IMR-90 (cell line): ENCODE measurements at regions not wholly inside any gene's neighbourhood (a gene's known extent, or its start where the extent isn't known, plus 50 kb on each side); places are given as distances from the start of the nearest gene placed in this dataset.

Source experiments
- ATAC-seq: fragments of 200-7000 bp; cut with Tn5 transposase; 2 replicates; pipeline ENCODE4 v1.9.1; 2020; ENCODE audit warnings: low read depth, mild to moderate bottlenecking, moderate library complexity
- BruUV-seq: library from RNA; stranded (reverse); fragments of 400-500 nt; replicated peaks from 2 replicates; lab custom pipeline; 2021; lab: Mats Ljungman, UMichigan
- CTCF ChIA-PET: fragments of 300-600 bp; formaldehyde crosslinking; extraction: SDS; loops from one replicate; lab custom pipeline; 2021; ENCODE audit warnings: antibody characterized with exemption; lab: Yijun Ruan, JAX
- POLR2A ChIA-PET: fragments of 300-600 bp; sonication (Branson Sonifier 250); formaldehyde crosslinking; loops from one replicate; lab custom pipeline; 2022; ENCODE audit warnings: antibody characterized with exemption; ENCODE audit not compliant: unreplicated experiment; lab: Charles Lee
- DNase-seq: peaks from one replicate; pipeline ENCODE4 v3.0.0; 2013
- H2AFZ ChIP-seq: replicated peaks from 2 replicates; pipeline ENCODE3; 2013; ENCODE audit warnings: low read length, mild to moderate bottlenecking; ENCODE audit not compliant: poor library complexity
- H2AK5ac ChIP-seq: 2 replicates; pipeline ENCODE4 v1.6.1; 2013; ENCODE audit warnings: low read depth, low read length, inconsistent platforms
- H2AK9ac ChIP-seq: replicated peaks from 2 replicates; pipeline ENCODE3; 2013; ENCODE audit warnings: mild to moderate bottlenecking, low read depth, low read length, moderate library complexity; ENCODE audit not compliant: poor library complexity
- H2BK120ac ChIP-seq: 2 replicates; pipeline ENCODE4 v1.6.1; 2013; ENCODE audit warnings: low read depth, low read length, inconsistent platforms
- H2BK15ac ChIP-seq: 3 replicates; pipeline ENCODE4 v1.6.1; 2013; ENCODE audit warnings: low read depth, low read length, inconsistent platforms
- H2BK20ac ChIP-seq: 2 replicates; pipeline ENCODE4 v1.6.1; 2013; ENCODE audit warnings: low read depth, mild to moderate bottlenecking, inconsistent platforms, low read length, moderate library complexity
- H2BK5ac ChIP-seq: 2 replicates; pipeline ENCODE4 v1.6.1; 2013; ENCODE audit warnings: mild to moderate bottlenecking, low read depth, low read length, inconsistent platforms; ENCODE audit not compliant: poor library complexity, severe bottlenecking
- H3K14ac ChIP-seq: replicated peaks from 2 replicates; pipeline ENCODE4 v1.6.1; 2013; ENCODE audit warnings: low read depth, low read length, inconsistent platforms
- H3K18ac ChIP-seq: 2 replicates; pipeline ENCODE4 v1.6.1; 2013; ENCODE audit warnings: low read depth, low read length, control low read depth
- H3K23ac ChIP-seq: 2 replicates; pipeline ENCODE4 v1.6.1; 2013; ENCODE audit warnings: low read depth, low read length, inconsistent platforms
- H3K27ac ChIP-seq: 2 replicates; pipeline ENCODE4 v1.5.1; 2013; ENCODE audit warnings: mild to moderate bottlenecking, control low read depth, low read length; ENCODE audit not compliant: insufficient read depth
- H3K27me3 ChIP-seq: 2 replicates; pipeline ENCODE4 v1.6.1; 2013; ENCODE audit warnings: low read length; ENCODE audit not compliant: control insufficient read depth, insufficient read depth
- H3K36me3 ChIP-seq: 2 replicates; pipeline ENCODE4 v1.6.1; 2013; ENCODE audit warnings: low read length, mixed read lengths; ENCODE audit not compliant: control insufficient read depth, insufficient read depth
- H3K4ac ChIP-seq: 2 replicates; pipeline ENCODE4 v1.6.1; 2013; ENCODE audit warnings: low read depth, low read length, inconsistent platforms
- H3K4me1 ChIP-seq: 2 replicates; pipeline ENCODE4 v1.6.1; 2013; ENCODE audit warnings: low read length, mixed read lengths; ENCODE audit not compliant: control insufficient read depth, insufficient read depth
- H3K4me2 ChIP-seq: 2 replicates; pipeline ENCODE4 v1.6.1; 2013; ENCODE audit warnings: low read depth, mild to moderate bottlenecking, control low read depth, low read length, moderate library complexity
- H3K4me3 ChIP-seq: 2 replicates; pipeline ENCODE4 v1.5.1; 2013; ENCODE audit warnings: low read depth, mild to moderate bottlenecking, control low read depth, low read length, moderate library complexity; ENCODE audit not compliant: insufficient read depth
- H3K56ac ChIP-seq: 2 replicates; pipeline ENCODE4 v1.6.1; 2013; ENCODE audit warnings: low read length, inconsistent platforms; ENCODE audit not compliant: insufficient read depth; ENCODE audit errors: extremely low read depth
- H3K79me1 ChIP-seq, 2 experiments: 2 replicates each; pipeline ENCODE4 v1.6.1; 2013; ENCODE audit warnings: low read length in 2 of 2, inconsistent platforms in 1 of 2, low read depth in 1 of 2
- H3K9ac ChIP-seq: 2 replicates; pipeline ENCODE4 v1.6.1; 2013; ENCODE audit warnings: low read depth, low read length, control low read depth
- H3K9me1 ChIP-seq: 2 replicates; pipeline ENCODE4 v1.6.1; 2013; ENCODE audit warnings: low read length, inconsistent platforms; ENCODE audit not compliant: insufficient read depth
- H3K9me3 ChIP-seq: 2 replicates; pipeline ENCODE4 v1.6.1; 2013; ENCODE audit warnings: low read length; ENCODE audit not compliant: control insufficient read depth, insufficient read depth
- H4K20me1 ChIP-seq: 2 replicates; pipeline ENCODE4 v1.6.1; 2013; ENCODE audit warnings: low read length, inconsistent platforms; ENCODE audit not compliant: insufficient read depth
- H4K5ac ChIP-seq: 2 replicates; pipeline ENCODE4 v1.6.1; 2013; ENCODE audit warnings: mild to moderate bottlenecking, low read depth, low read length, control low read depth
- H4K8ac ChIP-seq, 2 experiments: 2 replicates each; pipeline ENCODE4 v1.6.1; 2013; ENCODE audit warnings: low read depth in 2 of 2, low read length in 2 of 2, control low read depth in 1 of 2, inconsistent platforms in 1 of 2
- H4K91ac ChIP-seq: 2 replicates; pipeline ENCODE4 v1.6.1; 2013; ENCODE audit warnings: low read depth, low read length, inconsistent platforms; ENCODE audit not compliant: insufficient read depth
- CEBPB ChIP-seq: IDR thresholded peaks from 2 replicates; pipeline ENCODE4 v1.6.1; 2012; ENCODE audit warnings: low read depth, low read length, improper control_type of control experiment
- CHD1 ChIP-seq: IDR thresholded peaks from 2 replicates; pipeline ENCODE4 v1.6.1; 2012; ENCODE audit warnings: low read depth, low read length, improper control_type of control experiment
- CTCF ChIP-seq: conservative IDR thresholded peaks from 2 replicates; pipeline ENCODE4 v1.5.1; 2012; ENCODE audit warnings: mild to moderate bottlenecking, low read depth, low read length, improper control_type of control experiment
- MXI1 ChIP-seq: IDR thresholded peaks from 2 replicates; pipeline ENCODE4 v1.6.1; 2012; ENCODE audit warnings: low read depth, mild to moderate bottlenecking, low read length, moderate library complexity, borderline replicate concordance
- RFX5 ChIP-seq: IDR thresholded peaks from 2 replicates; pipeline ENCODE4 v1.8.0; 2012; ENCODE audit warnings: low read depth, mild to moderate bottlenecking, low read length, moderate library complexity
- USF2 ChIP-seq: fragments of 150-350 bp; IDR thresholded peaks from 2 replicates; pipeline ENCODE4 v1.6.1; 2017; ENCODE audit warnings: mild to moderate bottlenecking, antibody characterized with exemption, low read length, low read depth
- WGBS, 2 experiments: methylation state at CpG; one replicate each; pipeline versions ENCODE4 v1.1.5 to v1.1.7; 2013; ENCODE audit warnings: missing lambda C conversion rate in 2 of 2; ENCODE audit not compliant: insufficient read length in 1 of 2; ENCODE audit errors: extremely low coverage in 2 of 2; 5-methylcytosine and 5-hydroxymethylcytosine counted together
- dilution Hi-C: fragments of 300-500 bp; cut with HindIII; formaldehyde crosslinking; loops from one replicate; pipeline ENCODE4 v1.14.3; 2018; ENCODE audit warnings: low sequenced_read_pairs; ENCODE audit not compliant: unreplicated experiment
- in situ Hi-C: fragments of 300-500 bp; cut with MboI; formaldehyde crosslinking; loops from 3 replicates; pipeline ENCODE4 v1.14.3; 2019; ENCODE audit warnings: low sequenced_read_pairs, inconsistent platforms, mixed read lengths
- intact Hi-C: fragments of 100-400 bp; cut with micrococcal nuclease; formaldehyde crosslinking; loops from 2 replicates; pipeline ENCODE4 v1.10.0; 2022

- ChIA-PET POLR2A (no interaction called here), CTCF (interaction anchor here (0.9 kb wide), 1 partner anchor 11 kb away, joined by 3 read pairs; no protein-coding TSS in a partner anchor)
- no peak for TF ChIP-seq MXI1
- no peak for TF ChIP-seq USF2
- no peak for TF ChIP-seq CHD1
- no peak for TF ChIP-seq CEBPB
- no peak for TF ChIP-seq RFX5
- no peak for TF ChIP-seq CTCF
- no peak for DNase-seq
- H3K4ac ChIP-seq: no peak overlapping the region
- no peak overlapping the region for H4K5ac ChIP-seq
- no peak overlapping the region for H3K23ac ChIP-seq
- 87% methylated on average over 11 of the region's 21 CpGs; no CpG with 5 or more reads in 1 of the 2 experiments for WGBS, 2 experiments
- H2AFZ ChIP-seq: no peak overlapping the region
- H3K27ac ChIP-seq: no peak overlapping the region
- H4K91ac ChIP-seq: no peak overlapping the region
- no peak overlapping the region for H2AK9ac ChIP-seq
- H2AK5ac ChIP-seq: no peak overlapping the region
- no peak overlapping the region for H3K9ac ChIP-seq
- H3K79me1 ChIP-seq: no peaks in the 10 kb centered on the region
- BruUV-seq: no TSS peak
- H3K9me3 ChIP-seq: no peaks in the 10 kb centered on the region
- H3K14ac ChIP-seq: no peak overlapping the region
- no peak overlapping the region for H2BK20ac ChIP-seq
- no peak overlapping the region for H4K8ac ChIP-seq
- no peak overlapping the region for H3K56ac ChIP-seq
- no peak overlapping the region for H3K4me3 ChIP-seq
- peaks cover 6% of the 10 kb centered on the region; the same call in 1 of the 2 replicates for H3K4me1 ChIP-seq
- in situ Hi-C loops: no loop called here
- dilution Hi-C loops: no loop called here
- H3K9me1 ChIP-seq: peaks cover 8% of the 10 kb centered on the region; the same call in 1 of the 2 replicates
- no peak overlapping the region for H3K4me2 ChIP-seq
- H3K36me3 ChIP-seq: no peaks in the 10 kb centered on the region
- ATAC-seq: no peak
- H2BK120ac ChIP-seq: no peak overlapping the region
- H4K20me1 ChIP-seq: no peaks in the 10 kb centered on the region
- H2BK5ac ChIP-seq: no peak overlapping the region
- peaks cover 2% of the 10 kb centered on the region; the same call in 1 of the 2 replicates for H3K27me3 ChIP-seq
- H2BK15ac ChIP-seq: no peak overlapping the region
- no peak overlapping the region for H3K18ac ChIP-seq
- intact Hi-C loops: no loop called here
These were observed 145.4 kb upstream of the TWIST2 start for GRCh38 chr2:238702276-238703052.
